ENCODE measurements at regions not wholly inside any gene's neighbourhood (a gene's known extent, or its start where the extent isn't known, plus 50 kb on each side); places are given as distances from the start of the nearest gene placed in this dataset.

- Histone ChIP-seq H2BK12ac (ENCODE audit: low read length) (no peak overlapping the region), H3K4me2 (ENCODE audit: low read length) (no peak overlapping the region), H3K9me3 (ENCODE audit: insufficient read depth, low read depth, low read length) (no peaks in the 10 kb centered on the region), H3K27me3 (ENCODE audit: insufficient read depth, low read length) (no peaks in the 10 kb centered on the region), H4K12ac (ENCODE audit: low read depth, low read length) (no peak overlapping the region), H3K27ac (ENCODE audit: low read depth, low read length) (no peak overlapping the region), H3K14ac (ENCODE audit: low read length) (no peak overlapping the region), H3K4me3 (ENCODE audit: low read depth, low read length) (no peak overlapping the region), H3K9ac (ENCODE audit: low read length) (no peak overlapping the region), H3K18ac (ENCODE audit: low read length) (no peak overlapping the region), H4K91ac (ENCODE audit: low read depth, low read length) (no peak overlapping the region), H4K8ac (ENCODE audit: low read depth, low read length) (no peak overlapping the region), H3K79me1 (ENCODE audit: low read length) (no peaks in the 10 kb centered on the region), H3K4ac (ENCODE audit: low read depth, low read length) (no peak overlapping the region), H3K36me3 (ENCODE audit: control insufficient read depth in 1 of 2, insufficient read depth in 2 of 2, low read length in 2 of 2) (no peaks in the 10 kb centered on the region), H2BK5ac (ENCODE audit: low read depth, low read length, poor library complexity) (no peak overlapping the region), H3K23ac (ENCODE audit: low read length) (no peak overlapping the region), H2AFZ (ENCODE audit: insufficient read depth, low read length, poor library complexity) (no peak overlapping the region), H2AK5ac (ENCODE audit: low read length) (no peak overlapping the region), H2BK120ac (ENCODE audit: insufficient read depth, low read length, poor library complexity) (no peak overlapping the region), H3K4me1 (ENCODE audit: control insufficient read depth in 1 of 2, insufficient read depth in 2 of 2, low read length in 2 of 2) (no peaks in the 10 kb centered on the region), H3K79me2 (ENCODE audit: control insufficient read depth, insufficient read depth, low read length, poor library complexity) (no peaks in the 10 kb centered on the region)
- no CpG with 5 or more reads among the region's 3 CpGs for WGBS (ENCODE audit: extremely low coverage, insufficient coverage, insufficient read length)
- no peak for DNase-seq
These were observed 138.7 kb upstream of the E2F7 start for GRCh38 chr12:77204083-77204482.

DNA sequence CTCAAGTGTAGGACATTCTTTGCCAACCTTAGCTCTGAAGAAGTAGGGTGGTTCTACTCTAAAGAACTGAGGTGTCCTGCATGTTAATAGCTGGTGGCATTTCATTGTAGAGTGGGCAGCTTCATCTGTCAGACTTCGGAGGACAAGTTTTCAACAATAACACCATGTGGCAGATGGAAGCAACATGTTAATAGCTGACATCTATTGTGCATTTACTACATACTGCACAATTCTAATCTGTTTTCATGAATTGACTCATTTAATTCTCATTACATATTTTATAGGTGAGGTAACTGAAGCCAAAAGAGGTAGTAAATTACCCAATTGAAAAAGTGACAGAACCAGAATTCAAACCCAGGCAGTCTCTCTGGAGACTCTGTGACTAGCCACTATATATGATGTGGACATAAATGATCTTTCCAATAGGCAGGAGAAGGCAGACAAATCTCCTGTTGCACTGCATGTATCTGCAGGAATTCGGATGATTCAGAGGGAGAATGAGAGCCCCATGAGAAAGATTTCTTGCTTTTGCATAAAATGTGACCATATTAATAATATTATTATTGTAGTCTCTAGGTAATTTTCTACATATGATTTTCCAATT is 137.2 kb upstream of the E2F7 start:
- no CpG with 5 or more reads among the region's 2 CpGs for WGBS (ENCODE audit: extremely low coverage, insufficient coverage, insufficient read length)
- no peak overlapping the region for H4K8ac ChIP-seq (ENCODE audit: low read depth, low read length)

GRCh38 chr12:77189901-77190416 is 124.6 kb upstream of the E2F7 start:
- Histone ChIP-seq H3K4me3 (ENCODE audit: low read depth, low read length) (no peak overlapping the region), H3K14ac (ENCODE audit: low read length) (no peak overlapping the region), H3K9ac (ENCODE audit: low read length) (no peak overlapping the region), H3K36me3 (ENCODE audit: control insufficient read depth in 1 of 2, insufficient read depth in 2 of 2, low read length in 2 of 2) (no peaks in the 10 kb centered on the region), H2BK120ac (ENCODE audit: insufficient read depth, low read length, poor library complexity) (no peak overlapping the region), H2BK5ac (ENCODE audit: low read depth, low read length, poor library complexity) (no peak overlapping the region), H3K18ac (ENCODE audit: low read length) (no peak overlapping the region), H3K23ac (ENCODE audit: low read length) (no peak overlapping the region), H4K91ac (ENCODE audit: low read depth, low read length) (no peak overlapping the region), H3K4ac (ENCODE audit: low read depth, low read length) (no peak overlapping the region), H3K27me3 (ENCODE audit: insufficient read depth, low read length) (no peaks in the 10 kb centered on the region), H3K4me2 (ENCODE audit: low read length) (no peak overlapping the region), H3K79me2 (ENCODE audit: control insufficient read depth, insufficient read depth, low read length, poor library complexity) (no peaks in the 10 kb centered on the region), H4K8ac (ENCODE audit: low read depth, low read length) (no peak overlapping the region), H3K4me1 (ENCODE audit: control insufficient read depth in 1 of 2, insufficient read depth in 2 of 2, low read length in 2 of 2) (no peaks in the 10 kb centered on the region), H3K9me3 (ENCODE audit: insufficient read depth, low read depth, low read length) (no peaks in the 10 kb centered on the region), H2BK12ac (ENCODE audit: low read length) (no peak overlapping the region), H2AFZ (ENCODE audit: insufficient read depth, low read length, poor library complexity) (no peak overlapping the region), H2AK5ac (ENCODE audit: low read length) (no peak overlapping the region), H4K12ac (ENCODE audit: low read depth, low read length) (no peak overlapping the region), H3K79me1 (ENCODE audit: low read length) (no peaks in the 10 kb centered on the region), H3K27ac (ENCODE audit: low read depth, low read length) (no peak overlapping the region)
- peak; percentile 12 to 41 for DNase-seq
- WGBS (ENCODE audit: extremely low coverage, insufficient coverage, insufficient read length), result no CpG with 5 or more reads among the region's 3 CpGs

More for the DNA sequence above, 137.2 kb upstream of the E2F7 start:
- Histone ChIP-seq H3K36me3 (ENCODE audit: control insufficient read depth in 1 of 2, insufficient read depth in 2 of 2, low read length in 2 of 2) (no peaks in the 10 kb centered on the region), H3K23ac (ENCODE audit: low read length) (no peak overlapping the region), H2BK5ac (ENCODE audit: low read depth, low read length, poor library complexity) (no peak overlapping the region), H3K27ac (ENCODE audit: low read depth, low read length) (no peak overlapping the region), H3K4me1 (ENCODE audit: control insufficient read depth in 1 of 2, insufficient read depth in 2 of 2, low read length in 2 of 2) (no peaks in the 10 kb centered on the region), H3K4me2 (ENCODE audit: low read length) (no peak overlapping the region), H4K91ac (ENCODE audit: low read depth, low read length) (no peak overlapping the region), H3K9ac (ENCODE audit: low read length) (no peak overlapping the region), H4K12ac (ENCODE audit: low read depth, low read length) (no peak overlapping the region), H3K27me3 (ENCODE audit: insufficient read depth, low read length) (no peaks in the 10 kb centered on the region), H3K4me3 (ENCODE audit: low read depth, low read length) (no peak overlapping the region), H2BK12ac (ENCODE audit: low read length) (no peak overlapping the region), H3K79me1 (ENCODE audit: low read length) (no peaks in the 10 kb centered on the region), H3K4ac (ENCODE audit: low read depth, low read length) (no peak overlapping the region), H3K14ac (ENCODE audit: low read length) (no peak overlapping the region), H3K79me2 (ENCODE audit: control insufficient read depth, insufficient read depth, low read length, poor library complexity) (no peaks in the 10 kb centered on the region), H2AK5ac (ENCODE audit: low read length) (no peak overlapping the region), H2BK120ac (ENCODE audit: insufficient read depth, low read length, poor library complexity) (no peak overlapping the region), H3K18ac (ENCODE audit: low read length) (no peak overlapping the region), H2AFZ (ENCODE audit: insufficient read depth, low read length, poor library complexity) (no peak overlapping the region), H3K9me3 (ENCODE audit: insufficient read depth, low read depth, low read length) (no peaks in the 10 kb centered on the region)
- no peak for DNase-seq

DNA sequence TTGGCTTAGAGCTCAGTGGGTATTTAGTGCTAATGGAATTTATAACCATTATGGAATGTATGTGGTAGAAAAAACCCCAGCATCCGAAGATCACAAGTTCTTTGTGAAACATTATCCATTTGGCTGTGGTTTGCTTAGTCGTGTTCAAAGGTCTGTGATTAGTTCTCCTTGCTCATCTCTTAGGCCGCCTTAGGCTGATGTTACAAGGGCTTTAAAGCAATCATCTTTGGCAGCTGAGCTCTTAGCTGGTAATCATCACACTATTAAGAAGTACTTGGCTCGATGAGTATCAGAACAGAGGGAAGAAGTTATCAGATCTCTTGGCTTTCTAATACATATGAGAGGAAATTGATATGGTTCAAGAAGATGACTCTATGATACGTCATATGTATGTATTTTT is 124.1 kb upstream of the E2F7 start:
- no peak for DNase-seq
- Histone ChIP-seq H3K36me3 (ENCODE audit: control insufficient read depth in 1 of 2, insufficient read depth in 2 of 2, low read length in 2 of 2) (no peaks in the 10 kb centered on the region), H3K79me1 (ENCODE audit: low read length) (no peaks in the 10 kb centered on the region), H4K12ac (ENCODE audit: low read depth, low read length) (no peak overlapping the region), H2BK12ac (ENCODE audit: low read length) (no peak overlapping the region), H3K18ac (ENCODE audit: low read length) (no peak overlapping the region), H3K14ac (ENCODE audit: low read length) (no peak overlapping the region), H4K8ac (ENCODE audit: low read depth, low read length) (no peak overlapping the region), H3K4ac (ENCODE audit: low read depth, low read length) (no peak overlapping the region), H2AK5ac (ENCODE audit: low read length) (no peak overlapping the region), H3K4me2 (ENCODE audit: low read length) (no peak overlapping the region), H3K9me3 (ENCODE audit: insufficient read depth, low read depth, low read length) (no peaks in the 10 kb centered on the region), H3K27ac (ENCODE audit: low read depth, low read length) (no peak overlapping the region), H2BK5ac (ENCODE audit: low read depth, low read length, poor library complexity) (no peak overlapping the region), H3K4me3 (ENCODE audit: low read depth, low read length) (no peak overlapping the region), H2AFZ (ENCODE audit: insufficient read depth, low read length, poor library complexity) (no peak overlapping the region), H3K79me2 (ENCODE audit: control insufficient read depth, insufficient read depth, low read length, poor library complexity) (no peaks in the 10 kb centered on the region), H4K91ac (ENCODE audit: low read depth, low read length) (no peak overlapping the region), H3K27me3 (ENCODE audit: insufficient read depth, low read length) (no peaks in the 10 kb centered on the region), H3K9ac (ENCODE audit: low read length) (no peak overlapping the region), H3K4me1 (ENCODE audit: control insufficient read depth in 1 of 2, insufficient read depth in 2 of 2, low read length in 2 of 2) (no peaks in the 10 kb centered on the region), H3K23ac (ENCODE audit: low read length) (no peak overlapping the region), H2BK120ac (ENCODE audit: insufficient read depth, low read length, poor library complexity) (no peak overlapping the region)
- WGBS (ENCODE audit: extremely low coverage, insufficient coverage, insufficient read length), result no CpG with 5 or more reads among the region's 5 CpGs
